GM13977 (cell line): ENCODE measurements at regions not wholly inside any gene's neighbourhood (a gene's known extent, or its start where the extent isn't known, plus 50 kb on each side); places are given as distances from the start of the nearest gene placed in this dataset.
"Not testable (repeated sequence)": the region's sequence is repeated elsewhere in the genome, so short reads cannot be mapped to it uniquely, and the experiment has no call there.

ENCODE experiments used
- DNase-seq: peaks from one replicate; pipeline ENCODE4 v3.0.0; 2012; ENCODE audit warnings: low spot score
- in situ Hi-C: fragments of 300-500 bp; cut with MboI; formaldehyde crosslinking; loops from one replicate; pipeline ENCODE4 v1.12.0; 2022; ENCODE audit warnings: low sequenced_read_pairs, low pct_unique_long_range_greater_than_20kb, mixed read lengths, inconsistent platforms; ENCODE audit not compliant: unreplicated experiment
- TF ChIP-seq, protein P1 (sequence below): IDR thresholded peaks from 2 replicates; pipeline ENCODE4 v1.5.1; 2012; ENCODE audit warnings: mild to moderate bottlenecking, control low read depth; ENCODE audit not compliant: insufficient read depth; ENCODE audit errors: extremely low read depth, missing control alignments

DNA sequence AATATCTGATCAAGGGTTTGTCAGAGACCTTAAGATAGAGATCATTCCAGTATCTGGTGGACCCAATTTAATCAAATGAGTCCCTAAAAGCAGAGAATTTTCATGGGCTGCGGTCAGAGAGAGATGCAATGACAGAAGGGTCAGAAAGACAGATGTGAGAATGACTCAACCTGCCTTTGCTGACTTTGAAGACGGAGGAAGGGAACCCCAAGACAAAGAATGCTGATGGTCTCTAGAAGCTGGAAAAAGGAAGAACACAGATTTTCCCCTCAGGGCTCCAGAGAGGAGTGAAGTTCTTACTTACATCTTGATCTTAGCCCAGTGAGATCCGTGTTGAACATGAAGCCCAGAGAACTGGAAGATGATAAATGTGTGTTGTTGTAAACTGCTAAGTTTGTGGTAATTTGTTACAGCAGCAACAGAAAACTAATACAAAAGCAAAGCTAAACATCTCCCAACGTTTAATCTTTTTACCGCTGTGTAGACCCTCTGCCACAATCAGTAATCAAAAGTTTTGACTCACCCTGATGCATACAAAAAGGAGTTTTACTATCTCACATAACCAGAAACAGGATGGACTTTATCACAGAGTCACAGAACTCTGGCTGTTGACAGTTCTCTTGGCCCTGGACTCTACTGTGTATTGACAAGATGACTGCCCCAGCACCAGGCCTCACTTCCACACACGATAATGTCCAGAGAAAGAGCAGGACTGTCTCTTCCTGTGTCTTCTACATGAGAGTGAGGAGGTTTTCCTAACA is 70.2 kb upstream of the MAGEB2 start:
- in situ Hi-C loops = loop anchor here (25.0 kb wide), 1 partner anchor 342 kb away; no protein-coding TSS in a partner anchor
- TF ChIP-seq, protein P1, sequence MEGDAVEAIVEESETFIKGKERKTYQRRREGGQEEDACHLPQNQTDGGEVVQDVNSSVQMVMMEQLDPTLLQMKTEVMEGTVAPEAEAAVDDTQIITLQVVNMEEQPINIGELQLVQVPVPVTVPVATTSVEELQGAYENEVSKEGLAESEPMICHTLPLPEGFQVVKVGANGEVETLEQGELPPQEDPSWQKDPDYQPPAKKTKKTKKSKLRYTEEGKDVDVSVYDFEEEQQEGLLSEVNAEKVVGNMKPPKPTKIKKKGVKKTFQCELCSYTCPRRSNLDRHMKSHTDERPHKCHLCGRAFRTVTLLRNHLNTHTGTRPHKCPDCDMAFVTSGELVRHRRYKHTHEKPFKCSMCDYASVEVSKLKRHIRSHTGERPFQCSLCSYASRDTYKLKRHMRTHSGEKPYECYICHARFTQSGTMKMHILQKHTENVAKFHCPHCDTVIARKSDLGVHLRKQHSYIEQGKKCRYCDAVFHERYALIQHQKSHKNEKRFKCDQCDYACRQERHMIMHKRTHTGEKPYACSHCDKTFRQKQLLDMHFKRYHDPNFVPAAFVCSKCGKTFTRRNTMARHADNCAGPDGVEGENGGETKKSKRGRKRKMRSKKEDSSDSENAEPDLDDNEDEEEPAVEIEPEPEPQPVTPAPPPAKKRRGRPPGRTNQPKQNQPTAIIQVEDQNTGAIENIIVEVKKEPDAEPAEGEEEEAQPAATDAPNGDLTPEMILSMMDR = no peak
- DNase-seq = no peak

DNA sequence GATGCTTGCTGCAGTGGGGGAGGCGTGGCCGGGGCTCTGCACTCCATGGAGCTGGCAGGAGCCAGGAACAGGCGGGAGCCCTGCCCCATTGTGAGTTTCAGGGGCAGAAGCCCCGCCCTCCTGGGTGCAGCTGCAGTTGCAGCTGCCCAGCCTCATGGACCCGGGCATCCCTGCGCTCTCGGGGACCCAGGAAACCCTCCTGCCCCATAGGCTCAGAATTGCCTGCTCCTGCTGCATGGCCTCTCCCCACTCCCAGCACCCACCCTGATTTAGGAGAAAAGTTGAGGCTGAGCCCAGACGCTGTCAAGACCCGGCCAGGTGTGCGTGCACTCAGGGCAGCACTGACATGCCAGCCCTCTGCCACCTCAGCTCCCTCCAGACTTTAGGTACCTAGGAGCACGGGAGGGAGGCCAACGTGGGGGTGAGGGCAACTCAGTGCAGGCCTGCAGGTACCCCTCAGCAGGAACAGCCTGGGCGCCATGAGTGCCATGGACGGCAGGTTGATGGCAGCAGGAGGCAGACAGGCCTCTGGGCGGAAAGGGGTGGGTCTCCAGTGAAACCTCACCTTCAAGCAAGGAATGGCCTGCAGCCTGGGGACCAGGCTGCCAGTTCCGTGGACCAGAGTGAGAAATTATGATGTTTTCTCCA is 67.2 kb upstream of the MAGEB2 start:
- no peak for DNase-seq
- TF ChIP-seq, protein P1 = no peak
- in situ Hi-C loops = loop anchor here (25.0 kb wide), 1 partner anchor 339 kb away; no protein-coding TSS in a partner anchor

- not testable (repeated sequence) for DNase-seq
- in situ Hi-C loops = loop anchor here (25.0 kb wide), 1 partner anchor 338 kb away; no protein-coding TSS in a partner anchor
These were observed 66.2 kb upstream of the MAGEB2 start for GRCh38 chrX:30149206-30149605.

GRCh38 chrX:30150196-30150895 is 65.0 kb upstream of the MAGEB2 start:
- TF ChIP-seq, protein P1 = no peak
- DNase-seq = no peak
- in situ Hi-C loops = no loop called here

GRCh38 chrX:30151964-30152363 is 63.4 kb upstream of the MAGEB2 start:
- in situ Hi-C loops = no loop called here
- TF ChIP-seq, protein P1 = no peak
- DNase-seq = no peak

- TF ChIP-seq, protein P1 = no peak
- in situ Hi-C loops = no loop called here
- DNase-seq = no peak
These were observed 62.0 kb upstream of the MAGEB2 start for GRCh38 chrX:30153175-30153880.

GRCh38 chrX:30153881-30154260 is 61.5 kb upstream of the MAGEB2 start:
- in situ Hi-C loops = no loop called here
- TF ChIP-seq, protein P1 = no peak
- no peak for DNase-seq
